NCI-H146 (cell line): ENCODE measurements at regions not wholly inside any gene's neighbourhood (a gene's known extent, or its start where the extent isn't known, plus 50 kb on each side); places are given as distances from the start of the nearest gene placed in this dataset.
A peak's percentile ranks its signal among the peaks of the same experiment; 100 is the strongest.

Experiments used
- DNase-seq: peaks from one replicate; lab custom pipeline; 2025; lab: John Stamatoyannopoulos, UW

GRCh38 chr2:8003462-8004075 lies 678.3 kb upstream of the ID2 start:
- DNase-seq = peak; percentile 28

- DNase-seq = no peak
Observed at GRCh38 chr2:8004250-8004681, 677.6 kb upstream of the ID2 start.

- no peak for DNase-seq
Observed at GRCh38 chr2:8006181-8006580, 675.7 kb upstream of the ID2 start.

GRCh38 chr2:8006626-8007025 lies 675.2 kb upstream of the ID2 start:
- DNase-seq = no peak

DNA sequence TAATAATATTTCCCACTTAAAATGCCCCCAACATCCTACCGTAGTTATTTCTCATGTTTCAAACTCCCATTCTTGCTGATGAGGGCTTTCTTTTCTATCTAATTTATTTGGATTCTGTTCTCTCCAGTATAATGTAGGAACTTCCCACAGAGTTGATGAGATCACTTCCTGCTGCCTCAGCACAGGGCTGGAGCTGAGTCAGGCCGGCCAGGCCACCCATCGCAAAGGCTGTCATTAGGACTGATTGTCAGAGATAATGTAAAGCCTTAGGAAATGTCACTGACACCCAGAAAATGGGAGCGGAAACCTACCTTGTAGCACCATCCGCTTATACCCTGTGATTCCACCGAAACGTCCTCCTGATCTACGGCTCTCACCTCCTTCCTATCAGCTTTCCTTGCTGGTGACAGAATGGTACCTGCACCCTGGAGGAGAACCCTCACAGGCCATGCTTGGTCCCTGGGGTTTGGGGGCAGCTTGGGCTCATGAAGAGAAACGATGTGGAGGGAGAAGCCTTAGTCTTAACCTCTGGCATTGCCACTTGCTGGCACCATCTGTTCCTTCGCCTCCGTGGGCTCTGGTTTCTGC lies 672.8 kb upstream of the ID2 start:
- no peak for DNase-seq

GRCh38 chr2:8015848-8016600 lies 665.8 kb upstream of the ID2 start:
- no peak for DNase-seq

- no peak for DNase-seq
Observed at GRCh38 chr2:8016688-8017087, 665.2 kb upstream of the ID2 start.

DNA sequence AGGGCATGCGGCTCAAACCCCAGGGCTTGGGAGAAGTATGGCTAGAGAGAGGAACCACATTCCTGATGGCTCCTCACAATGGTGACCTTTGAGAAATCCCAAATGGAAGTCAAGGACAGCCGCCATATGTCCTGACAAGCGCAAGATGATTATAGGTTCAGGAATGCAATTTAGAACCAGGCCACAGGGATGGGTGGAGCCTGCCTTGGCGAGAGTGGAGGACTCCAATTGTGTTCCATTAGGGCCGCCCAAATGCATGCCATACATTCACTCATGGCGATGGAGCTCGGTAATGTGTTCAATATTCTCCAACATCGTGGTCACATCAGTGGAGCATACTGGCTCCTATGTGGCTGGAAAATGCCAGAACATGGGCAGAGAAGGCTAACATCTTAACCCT lies 662.9 kb upstream of the ID2 start:
- no peak for DNase-seq

DNA sequence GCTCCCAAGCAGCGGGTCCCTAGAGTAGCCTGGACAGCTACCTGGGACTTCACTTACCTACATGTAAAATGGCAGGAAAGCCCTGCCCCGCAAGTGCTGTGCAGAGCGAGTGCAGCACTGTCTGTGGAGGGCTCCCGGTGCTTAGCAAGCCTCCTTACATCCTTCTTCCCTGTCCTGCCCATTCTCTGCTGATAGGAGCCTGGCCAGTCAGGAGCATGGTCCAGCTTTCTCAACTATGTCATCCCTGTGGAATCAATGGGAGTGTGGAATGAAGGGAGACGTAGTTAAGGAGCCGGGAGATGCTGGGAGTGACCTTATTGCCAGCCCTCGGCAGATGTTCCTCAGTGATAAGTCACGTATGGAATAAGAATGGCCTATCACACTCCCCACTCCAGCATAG lies 661.9 kb upstream of the ID2 start:
- DNase-seq = no peak

- DNase-seq = no peak
Observed at GRCh38 chr2:8021921-8022320, 659.9 kb upstream of the ID2 start.

DNA sequence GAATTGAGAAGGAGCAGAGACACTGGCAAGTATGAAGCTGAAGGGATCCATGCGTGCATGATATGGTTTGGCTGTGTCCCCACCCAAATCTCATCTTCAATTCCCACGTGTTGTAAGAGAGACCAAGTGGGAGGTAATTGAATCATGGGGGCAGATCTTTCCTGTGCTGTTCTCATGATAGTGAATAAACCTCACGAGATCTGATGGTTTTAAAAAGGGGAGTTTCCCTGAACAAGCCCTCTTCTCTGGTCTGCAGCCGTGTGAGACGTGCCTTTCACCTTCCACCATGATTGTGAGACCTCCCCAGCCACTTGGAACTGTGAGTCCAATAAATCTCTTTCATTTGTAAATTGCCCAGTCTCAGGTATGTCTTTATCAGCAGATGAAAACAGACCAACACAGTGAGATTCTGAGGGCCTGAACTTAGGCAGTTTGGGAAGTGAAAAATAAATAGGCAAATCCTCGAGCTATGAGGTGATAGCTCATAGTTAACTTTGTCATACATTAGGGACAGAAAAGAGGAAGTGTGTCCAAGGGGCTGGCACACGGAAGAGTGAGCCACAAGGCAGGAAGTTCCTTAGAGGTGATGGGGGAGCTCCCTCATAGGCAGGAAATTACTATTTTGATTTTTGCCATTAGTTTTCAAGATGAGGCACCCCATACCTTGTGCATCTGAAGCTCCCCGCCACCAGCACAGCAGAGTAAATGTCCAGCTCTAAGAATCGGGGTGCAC lies 658.8 kb upstream of the ID2 start:
- DNase-seq = no peak

GRCh38 chr2:8024506-8024905 lies 657.4 kb upstream of the ID2 start:
- DNase-seq = no peak

DNA sequence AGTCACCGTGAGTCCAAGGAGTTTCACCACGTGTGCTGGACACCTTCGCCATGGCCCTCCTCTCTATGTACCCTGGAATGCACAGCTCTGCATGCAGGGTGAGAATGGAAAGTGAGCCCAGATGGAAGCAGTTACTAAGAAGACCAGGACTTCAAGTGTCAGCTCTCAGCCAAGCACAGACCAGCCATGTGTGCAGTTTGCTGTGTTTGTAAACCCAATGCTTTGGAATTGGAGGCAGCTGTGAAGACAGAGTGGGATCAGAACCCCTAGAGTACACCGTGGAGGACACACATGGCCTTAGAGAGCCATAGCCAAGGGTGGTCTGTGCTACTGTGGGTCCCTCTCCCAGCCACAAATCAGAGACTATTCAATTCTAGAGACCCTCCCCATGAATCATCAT lies 655.5 kb upstream of the ID2 start:
- no peak for DNase-seq

GRCh38 chr2:8027387-8027786 lies 654.5 kb upstream of the ID2 start:
- DNase-seq = no peak

- no peak for DNase-seq
Observed at GRCh38 chr2:8028036-8028435, 653.8 kb upstream of the ID2 start.

GRCh38 chr2:8028436-8028835 lies 653.4 kb upstream of the ID2 start:
- no peak for DNase-seq

- DNase-seq = no peak
Observed at GRCh38 chr2:8028981-8029380, 652.9 kb upstream of the ID2 start.

- DNase-seq = no peak
Observed at GRCh38 chr2:8030573-8031303, 651.1 kb upstream of the ID2 start.

GRCh38 chr2:8031370-8031769 lies 650.5 kb upstream of the ID2 start:
- DNase-seq = no peak

GRCh38 chr2:8033546-8034096 lies 648.2 kb upstream of the ID2 start:
- no peak for DNase-seq

DNA sequence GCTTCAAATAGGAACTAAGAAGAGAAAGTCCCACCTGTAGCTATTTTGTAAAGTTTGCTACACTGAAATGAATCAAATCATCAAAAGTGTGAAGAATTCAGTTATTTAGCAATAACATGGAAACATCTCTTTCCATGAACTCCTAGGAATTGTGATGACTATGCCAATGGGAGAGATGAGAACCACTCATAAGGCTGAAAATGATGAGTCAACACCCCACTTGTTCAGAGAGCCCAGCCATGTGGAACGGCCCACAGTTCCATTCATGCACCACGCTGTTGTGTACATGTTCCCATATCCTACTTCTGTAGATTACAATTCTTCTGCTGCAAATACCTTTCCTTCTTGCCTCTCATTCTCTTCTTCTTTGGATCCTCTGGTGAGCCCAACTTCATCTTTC lies 645.5 kb upstream of the ID2 start:
- no peak for DNase-seq

GRCh38 chr2:8039732-8040131 lies 642.1 kb upstream of the ID2 start:
- DNase-seq = no peak
